ENCODE measurements at regions not wholly inside any gene's neighbourhood (a gene's known extent, or its start where the extent isn't known, plus 50 kb on each side); places are given as distances from the start of the nearest gene placed in this dataset.

DNA sequence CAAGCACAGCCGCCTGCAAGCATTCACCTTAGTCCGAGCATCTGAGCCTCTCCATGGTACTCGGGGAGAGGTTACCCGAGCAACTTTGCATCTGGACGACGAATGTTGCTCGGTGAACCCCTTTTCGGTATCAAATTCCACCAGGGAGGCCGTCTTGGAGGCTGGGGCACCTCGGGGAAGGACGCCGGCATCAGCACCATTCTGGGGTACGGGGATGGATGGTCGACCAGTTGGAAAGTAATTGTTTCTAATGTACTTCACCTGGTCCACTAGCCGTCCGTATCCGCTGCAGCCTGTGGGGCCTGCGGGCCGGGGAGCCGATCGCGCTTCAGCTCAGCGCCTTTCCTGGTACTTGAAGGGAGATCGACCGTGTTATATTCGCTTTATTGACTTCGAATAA, 161.7 kb upstream of the RTL1 start:
- TF ChIP-seq, protein P1, sequence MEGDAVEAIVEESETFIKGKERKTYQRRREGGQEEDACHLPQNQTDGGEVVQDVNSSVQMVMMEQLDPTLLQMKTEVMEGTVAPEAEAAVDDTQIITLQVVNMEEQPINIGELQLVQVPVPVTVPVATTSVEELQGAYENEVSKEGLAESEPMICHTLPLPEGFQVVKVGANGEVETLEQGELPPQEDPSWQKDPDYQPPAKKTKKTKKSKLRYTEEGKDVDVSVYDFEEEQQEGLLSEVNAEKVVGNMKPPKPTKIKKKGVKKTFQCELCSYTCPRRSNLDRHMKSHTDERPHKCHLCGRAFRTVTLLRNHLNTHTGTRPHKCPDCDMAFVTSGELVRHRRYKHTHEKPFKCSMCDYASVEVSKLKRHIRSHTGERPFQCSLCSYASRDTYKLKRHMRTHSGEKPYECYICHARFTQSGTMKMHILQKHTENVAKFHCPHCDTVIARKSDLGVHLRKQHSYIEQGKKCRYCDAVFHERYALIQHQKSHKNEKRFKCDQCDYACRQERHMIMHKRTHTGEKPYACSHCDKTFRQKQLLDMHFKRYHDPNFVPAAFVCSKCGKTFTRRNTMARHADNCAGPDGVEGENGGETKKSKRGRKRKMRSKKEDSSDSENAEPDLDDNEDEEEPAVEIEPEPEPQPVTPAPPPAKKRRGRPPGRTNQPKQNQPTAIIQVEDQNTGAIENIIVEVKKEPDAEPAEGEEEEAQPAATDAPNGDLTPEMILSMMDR (IDR thresholded peaks at IDR 0.05) = no peak
- TF ChIP-seq POLR2A (IDR thresholded peaks at IDR 0.05) = no peak
